GM21723 (cell line): ENCODE measurements at regions not wholly inside any gene's neighbourhood (a gene's known extent, or its start where the extent isn't known, plus 50 kb on each side); places are given as distances from the start of the nearest gene placed in this dataset.
"Not testable (repeated sequence)": the region's sequence is repeated elsewhere in the genome, so short reads cannot be mapped to it uniquely, and the experiment has no call there.

Experiments used
- ATAC-seq: cut with Tn5 transposase; IDR thresholded peaks from one replicate; pipeline ENCODE4 v1.9.1; 2021; ENCODE audit warnings: mild to moderate bottlenecking, moderate library complexity; ENCODE audit not compliant: unreplicated experiment

- ATAC-seq: no peak
Measured at GRCh38 chr15:81747482-81747881, 298.3 kb downstream of the MEX3B start.

GRCh38 chr15:81747026-81747425 is 298.8 kb downstream of the MEX3B start:
- no peak for ATAC-seq

DNA sequence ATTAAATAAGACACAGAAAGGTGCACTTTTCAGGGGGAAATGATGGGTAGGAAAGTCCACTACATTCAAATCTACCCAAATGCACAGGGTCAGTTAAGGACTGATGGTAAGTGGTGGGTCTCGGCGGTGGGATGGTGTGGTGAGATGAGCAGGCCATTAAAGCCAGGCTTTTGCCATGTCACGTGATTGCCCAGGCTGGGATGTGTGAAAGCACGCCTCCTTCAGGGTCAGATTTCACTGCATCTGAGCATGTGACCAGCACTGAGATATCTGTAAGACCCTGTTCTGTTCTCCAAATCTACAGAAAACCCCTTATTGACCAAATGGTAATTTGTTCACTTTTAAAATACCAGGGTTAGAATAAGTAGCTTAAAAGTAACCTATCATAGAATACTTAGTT is 301.5 kb downstream of the MEX3B start:
- ATAC-seq: no peak

- no peak for ATAC-seq
Measured at GRCh38 chr15:81740416-81740815, 305.4 kb downstream of the MEX3B start.

GRCh38 chr15:81729340-81729739 is 316.5 kb downstream of the MEX3B start:
- no peak for ATAC-seq

DNA sequence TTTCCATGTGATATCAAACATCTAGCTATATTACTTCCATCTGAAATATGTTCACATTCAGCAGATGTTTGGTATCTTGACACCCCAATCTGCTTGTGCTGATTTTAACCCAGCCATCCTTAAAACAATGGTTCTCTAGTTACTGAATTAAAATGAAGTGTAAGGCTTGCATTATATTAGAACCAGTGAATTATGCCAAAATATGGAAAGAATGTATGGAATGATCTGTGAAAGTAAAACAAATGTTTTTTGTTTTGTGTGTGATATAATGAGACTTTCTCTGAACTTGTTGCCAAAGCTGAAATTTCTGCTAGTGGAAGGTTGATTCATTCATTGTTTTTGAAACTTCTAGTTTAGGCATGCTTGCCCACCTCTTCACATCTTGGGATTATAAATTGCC is 317.1 kb downstream of the MEX3B start:
- no peak for ATAC-seq

- no peak for ATAC-seq
Measured at GRCh38 chr15:81725590-81725989, 320.2 kb downstream of the MEX3B start.

GRCh38 chr15:81724536-81724935 is 321.3 kb downstream of the MEX3B start:
- no peak for ATAC-seq

- no peak for ATAC-seq
Measured at GRCh38 chr15:81723701-81724100, 322.1 kb downstream of the MEX3B start.

- ATAC-seq: no peak
Measured at GRCh38 chr15:81723113-81723651, 322.6 kb downstream of the MEX3B start.

- ATAC-seq: not testable (repeated sequence)
Measured at GRCh38 chr15:81716468-81716867, 329.4 kb downstream of the MEX3B start.

DNA sequence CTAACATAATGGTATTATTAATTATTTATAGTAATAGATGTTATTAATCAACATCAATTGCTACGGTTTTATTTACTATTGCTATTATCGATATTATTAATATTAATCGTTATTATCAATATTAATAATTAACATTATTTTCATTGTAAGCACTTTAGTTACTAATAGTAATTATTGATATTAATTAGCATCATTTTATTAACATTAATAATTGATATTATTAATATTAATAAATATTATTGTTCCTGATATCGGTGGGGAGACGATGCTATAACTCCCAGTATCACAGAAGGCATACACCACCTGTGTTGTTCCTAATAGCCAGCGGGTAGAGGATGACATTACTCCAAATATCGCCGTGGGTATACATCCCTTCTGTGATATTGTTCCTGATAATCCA is 335.5 kb downstream of the MEX3B start:
- ATAC-seq: no peak

GRCh38 chr15:81706816-81707346 is 332.9 kb upstream of the TMC3 start:
- ATAC-seq: not testable (repeated sequence)

GRCh38 chr15:81705727-81706126 is 331.7 kb upstream of the TMC3 start:
- ATAC-seq: not testable (repeated sequence)

- no peak for ATAC-seq
Measured at GRCh38 chr15:81686021-81686420, 312.0 kb upstream of the TMC3 start.

DNA sequence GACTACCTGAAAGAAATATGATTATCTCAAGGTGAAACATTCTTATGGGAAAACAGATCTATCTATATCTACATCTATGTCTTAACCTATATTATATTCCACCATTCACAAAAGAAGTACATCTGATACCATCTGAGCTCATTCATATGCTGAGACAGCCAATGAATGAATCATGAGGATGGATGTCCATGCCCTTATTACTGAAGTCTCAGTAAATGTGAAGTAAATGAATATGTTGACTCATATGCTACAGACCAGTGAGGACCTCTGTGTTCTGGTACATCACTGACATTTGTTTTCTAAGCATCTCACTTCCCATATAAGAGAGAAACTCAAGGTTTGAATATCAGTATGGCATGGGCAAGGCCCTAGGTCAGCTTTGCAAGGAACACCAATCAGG is 311.2 kb upstream of the TMC3 start:
- no peak for ATAC-seq

GRCh38 chr15:81680829-81681228 is 306.8 kb upstream of the TMC3 start:
- ATAC-seq: no peak

DNA sequence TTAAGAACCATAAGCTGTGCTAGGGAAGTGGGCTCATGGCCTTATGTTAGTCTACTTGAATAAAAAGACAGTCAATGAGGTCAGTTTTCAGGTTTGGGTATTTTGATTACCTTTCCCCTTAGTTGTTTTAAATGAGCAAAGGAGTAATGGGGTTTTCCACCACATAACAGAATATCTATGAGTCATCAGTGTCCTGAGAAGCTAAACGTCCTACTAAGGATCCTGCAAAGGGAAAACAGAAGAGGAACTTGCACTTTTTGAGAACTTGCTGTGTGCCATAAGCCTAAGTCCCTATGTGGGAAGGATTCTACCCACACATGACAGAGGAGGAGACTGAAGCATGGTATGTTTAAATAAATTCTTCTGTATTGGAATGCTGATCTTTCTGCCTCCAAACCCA is 292.8 kb upstream of the TMC3 start:
- ATAC-seq: no peak

DNA sequence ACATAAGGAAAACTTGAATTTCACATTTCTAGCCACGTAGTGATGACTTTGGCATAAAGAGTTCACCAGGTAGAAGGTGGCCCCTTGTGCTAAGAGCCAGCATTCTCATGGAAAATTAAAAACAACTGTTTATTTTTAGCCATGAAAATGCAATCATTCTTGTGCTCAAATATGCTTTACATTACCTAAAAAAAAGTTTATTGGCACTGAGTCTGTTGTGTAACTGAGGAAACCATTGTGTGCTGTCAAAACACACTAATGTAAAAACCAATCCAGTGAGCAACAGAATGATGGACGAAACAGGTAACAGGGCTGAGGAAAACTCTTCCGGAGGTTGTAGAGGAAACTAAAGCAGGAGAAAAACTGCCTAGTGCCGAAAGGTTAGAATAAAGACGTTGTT is 287.0 kb upstream of the TMC3 start:
- no peak for ATAC-seq

GRCh38 chr15:81653259-81653658 is 279.2 kb upstream of the TMC3 start:
- no peak for ATAC-seq

GRCh38 chr15:81645470-81645869 is 271.5 kb upstream of the TMC3 start:
- no peak for ATAC-seq

DNA sequence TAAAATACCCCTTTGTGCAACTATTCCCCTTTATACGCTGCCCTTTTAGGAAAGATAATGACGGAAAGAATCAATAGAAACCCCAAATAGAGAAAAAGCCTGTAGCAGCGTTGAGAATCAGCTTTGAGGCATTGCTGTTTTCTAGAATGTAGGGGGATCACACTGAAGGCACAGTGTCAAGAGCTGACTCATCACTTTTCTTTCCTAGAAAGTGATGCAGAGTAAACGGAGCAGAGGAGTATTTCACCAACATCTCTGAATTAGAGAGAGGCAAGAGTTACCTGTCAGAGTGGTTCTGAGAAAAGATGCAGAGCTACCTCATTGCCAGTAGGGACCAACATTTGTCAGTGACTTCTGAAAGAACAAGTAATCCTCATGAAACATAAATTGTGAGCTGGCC is 269.8 kb upstream of the TMC3 start:
- no peak for ATAC-seq

DNA sequence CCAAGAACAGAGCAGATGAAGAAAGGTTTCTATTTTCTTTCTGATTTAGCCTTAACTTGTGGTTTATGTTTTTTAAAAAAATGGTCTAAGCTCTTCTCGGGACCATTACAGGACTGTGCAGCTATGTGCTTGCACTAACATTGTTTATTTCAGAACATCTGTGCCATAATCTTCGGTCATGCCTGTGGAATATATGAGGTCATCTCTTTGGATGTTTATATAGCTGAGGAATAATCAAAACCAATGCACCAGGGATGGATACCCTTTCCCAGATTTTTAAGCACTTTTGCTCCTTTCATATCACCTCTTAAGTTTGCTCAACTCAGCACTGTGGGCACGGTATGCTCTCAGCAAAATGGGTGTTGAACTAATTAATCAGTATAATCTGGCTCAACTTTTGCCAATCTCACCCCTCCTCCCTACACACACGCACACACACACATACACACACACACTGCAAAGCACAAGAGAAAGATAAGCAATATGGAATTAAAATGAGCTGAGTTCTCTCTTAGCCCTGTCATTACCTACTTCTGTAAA is 268.5 kb upstream of the TMC3 start:
- ATAC-seq: no peak
